ENCODE measurements at regions not wholly inside any gene's neighbourhood (a gene's known extent, or its start where the extent isn't known, plus 50 kb on each side); places are given as distances from the start of the nearest gene placed in this dataset.

DNA sequence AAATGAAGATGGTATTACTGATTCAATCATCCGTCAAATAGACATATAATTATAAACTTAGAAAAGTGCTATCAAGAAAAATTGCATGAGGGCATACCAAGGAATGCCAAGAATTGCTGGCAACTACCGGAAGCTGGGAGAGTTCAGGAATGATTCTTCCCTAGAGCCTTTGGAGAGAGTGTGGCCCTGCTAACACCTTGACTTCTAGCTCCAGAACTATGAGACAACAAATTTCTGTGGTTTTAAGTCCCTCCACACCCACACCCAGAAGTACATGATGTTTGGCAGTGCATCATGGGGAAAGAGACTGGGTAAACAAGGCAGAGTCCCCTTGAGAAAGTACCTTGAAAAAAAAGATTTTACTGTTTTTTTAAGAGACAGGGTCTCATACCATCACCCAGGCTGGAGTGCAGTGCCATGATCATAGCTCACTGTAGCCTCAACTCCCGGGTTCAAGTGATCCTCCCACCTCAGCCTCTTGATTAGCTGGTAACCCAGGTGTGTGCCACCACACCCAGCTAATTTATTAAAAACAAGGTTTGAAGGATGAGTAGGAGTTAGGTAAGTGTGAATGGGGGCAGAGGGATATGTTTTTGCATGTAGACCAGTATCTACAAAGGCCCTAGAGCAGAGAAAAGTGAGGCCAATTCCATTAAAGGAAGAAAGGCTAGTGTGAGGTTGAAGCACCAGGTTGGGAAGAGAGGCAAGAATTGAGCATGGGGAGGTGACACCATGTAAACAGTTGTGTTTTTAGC, 53.1 kb downstream of the GSX2 start:
- peak; percentile 86 for DNase-seq (ENCODE audit: low read depth)

DNA sequence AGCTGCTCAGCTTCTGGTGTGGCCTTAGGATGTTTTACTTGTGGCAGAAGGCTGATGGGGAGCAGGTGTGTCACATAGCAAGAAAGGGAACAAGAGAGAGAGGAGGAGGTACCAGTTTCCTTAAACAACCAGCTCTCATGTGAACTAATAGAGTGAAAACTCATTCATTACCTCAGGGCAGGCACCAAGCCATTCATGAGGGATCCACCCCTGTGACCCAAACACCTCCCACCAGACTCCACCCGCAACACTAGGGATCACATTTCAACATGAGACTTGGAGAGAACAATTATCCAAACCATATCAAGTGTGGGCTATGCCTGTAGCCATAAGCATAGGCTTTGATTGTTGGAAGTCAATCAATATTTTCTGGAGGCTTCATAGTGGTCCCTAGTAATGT, 56.0 kb downstream of the GSX2 start:
- no peak for DNase-seq (ENCODE audit: low read depth)

DNA sequence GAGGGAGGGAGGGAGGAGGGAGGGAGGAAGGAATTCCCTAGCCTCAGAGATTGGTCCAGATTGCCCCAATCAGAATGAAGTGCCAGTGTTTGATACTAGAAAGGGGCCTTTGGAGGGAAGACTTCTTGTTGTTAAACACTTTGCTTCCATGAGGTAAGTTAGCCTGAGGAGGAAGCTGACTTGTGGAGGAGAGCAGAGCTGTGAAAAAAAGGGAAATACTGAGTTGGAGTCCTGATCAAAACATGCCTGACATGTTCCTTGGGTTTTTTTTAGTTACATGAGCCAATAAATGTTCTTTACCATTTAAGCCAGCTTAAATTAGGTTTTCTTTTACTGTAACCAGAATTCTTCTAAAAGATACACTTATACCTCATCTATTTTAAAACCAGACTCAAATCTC, 57.6 kb downstream of the GSX2 start:
- no peak for DNase-seq (ENCODE audit: low read depth)

DNA sequence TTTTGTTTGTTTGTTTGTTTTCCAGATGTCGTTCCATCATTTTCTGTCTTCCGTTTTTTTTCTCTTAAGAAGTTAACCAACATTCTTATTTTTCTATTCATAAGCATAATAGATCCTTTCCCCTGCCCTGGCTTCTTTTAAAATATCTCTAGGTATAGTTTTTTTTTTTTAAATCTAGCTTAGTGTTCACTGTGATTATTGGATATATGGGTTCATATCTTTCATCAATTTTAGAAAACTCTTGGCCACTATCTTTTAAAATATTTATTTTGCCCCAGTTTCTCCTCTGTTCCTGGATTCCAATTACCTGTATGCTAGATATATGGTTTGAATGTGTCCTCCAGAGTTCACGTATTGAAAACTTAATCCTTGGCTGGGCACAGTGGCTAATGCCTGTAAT, 59.6 kb downstream of the GSX2 start:
- DNase-seq (ENCODE audit: low read depth): no peak

DNA sequence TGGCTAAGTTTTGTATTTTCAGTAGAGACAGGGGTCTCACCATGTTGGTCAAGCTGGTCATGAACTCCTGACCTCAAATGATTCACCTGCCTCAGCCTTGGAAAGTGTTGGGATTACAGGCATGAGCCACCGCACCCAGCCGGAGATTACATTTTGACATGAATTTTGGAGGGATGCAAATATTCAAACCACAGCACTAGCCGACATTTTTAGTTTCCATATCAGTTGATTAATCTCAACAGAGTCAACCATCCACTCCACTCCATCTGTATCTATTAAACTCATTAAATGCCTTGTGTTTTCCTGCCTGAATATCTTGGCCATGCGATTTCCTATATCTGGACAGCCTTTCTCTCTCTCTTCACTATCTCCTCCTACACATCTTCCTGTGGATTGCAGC, 64.1 kb upstream of the PDGFRA start:
- DNase-seq (ENCODE audit: low read depth): no peak

DNA sequence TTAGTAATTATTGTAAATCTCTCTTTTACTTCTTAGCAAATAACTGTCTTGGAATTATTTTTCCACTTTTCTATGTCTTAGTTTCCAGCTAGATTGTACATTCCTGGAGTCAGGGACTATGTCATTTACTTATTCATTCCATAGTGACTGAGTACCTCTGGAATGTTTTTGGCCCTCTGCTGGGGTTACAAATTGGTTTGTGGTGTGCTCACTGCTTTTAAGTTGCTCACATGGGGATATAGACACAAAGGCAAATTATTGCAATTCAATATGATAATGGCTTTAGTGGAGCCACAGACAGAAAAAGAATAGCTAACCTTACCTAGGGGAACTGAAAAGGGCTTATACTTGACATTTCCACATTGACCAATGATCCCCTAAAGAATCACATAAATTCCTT, 63.7 kb upstream of the PDGFRA start:
- DNase-seq (ENCODE audit: low read depth): peak; percentile 86

DNA sequence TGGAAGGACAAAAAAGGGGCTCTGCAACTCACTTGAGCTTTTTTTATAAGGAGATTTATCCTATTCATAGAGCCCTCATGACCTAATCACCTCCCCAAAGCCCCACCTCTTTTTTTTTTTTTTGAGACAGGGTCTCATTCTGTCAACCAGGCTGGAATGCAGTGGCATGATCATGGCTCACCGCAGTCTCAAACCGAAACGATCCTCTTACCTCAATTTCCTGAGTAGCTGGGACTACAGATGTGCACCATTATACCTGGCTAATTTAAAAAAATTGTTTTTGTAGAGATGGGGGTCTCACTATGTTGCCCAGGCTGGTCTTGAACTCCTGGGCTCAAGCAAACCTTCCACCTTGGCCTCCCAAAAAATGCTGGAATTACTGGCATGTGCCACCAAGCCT, 61.6 kb upstream of the PDGFRA start:
- no peak for DNase-seq (ENCODE audit: low read depth)

DNA sequence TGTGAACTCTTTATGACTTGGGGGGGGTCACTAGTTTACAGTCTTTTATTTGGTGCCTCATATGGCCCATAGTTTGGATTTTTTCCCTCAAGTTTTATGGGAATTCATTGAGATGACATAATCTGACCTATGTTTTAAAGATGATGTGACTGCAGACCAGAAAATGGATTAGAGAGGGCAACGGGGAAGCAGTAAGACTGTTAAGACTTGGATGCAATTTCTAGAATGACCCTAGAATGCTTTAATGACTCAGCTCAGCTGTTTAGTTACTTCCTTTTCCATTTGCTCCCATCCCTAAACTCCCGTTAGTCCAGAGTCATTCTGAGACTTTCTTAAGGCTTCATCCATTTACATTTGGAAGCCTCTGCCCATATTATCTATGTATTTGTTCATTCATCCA, 59.9 kb upstream of the PDGFRA start:
- no peak for DNase-seq (ENCODE audit: low read depth)

DNA sequence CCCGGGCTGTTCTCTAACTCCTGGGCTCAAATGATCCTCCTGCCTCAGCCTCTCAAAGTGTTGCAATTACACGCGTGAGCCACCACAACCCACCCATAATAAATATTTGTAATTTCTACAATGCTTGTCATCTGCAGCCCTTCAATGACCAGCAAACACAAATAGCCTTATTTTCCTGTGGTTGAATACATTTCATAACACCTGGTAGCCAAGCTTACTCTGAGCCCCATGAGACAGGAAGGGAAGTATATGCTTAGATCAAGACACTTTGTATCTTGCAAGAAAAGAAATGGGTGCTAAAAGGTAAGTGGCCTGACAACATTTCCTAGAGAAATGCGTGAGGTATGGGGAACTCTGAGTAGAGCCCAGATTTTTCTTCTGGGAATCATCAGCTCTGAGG, 56.9 kb upstream of the PDGFRA start:
- DNase-seq (ENCODE audit: low read depth): peak; percentile 15

DNA sequence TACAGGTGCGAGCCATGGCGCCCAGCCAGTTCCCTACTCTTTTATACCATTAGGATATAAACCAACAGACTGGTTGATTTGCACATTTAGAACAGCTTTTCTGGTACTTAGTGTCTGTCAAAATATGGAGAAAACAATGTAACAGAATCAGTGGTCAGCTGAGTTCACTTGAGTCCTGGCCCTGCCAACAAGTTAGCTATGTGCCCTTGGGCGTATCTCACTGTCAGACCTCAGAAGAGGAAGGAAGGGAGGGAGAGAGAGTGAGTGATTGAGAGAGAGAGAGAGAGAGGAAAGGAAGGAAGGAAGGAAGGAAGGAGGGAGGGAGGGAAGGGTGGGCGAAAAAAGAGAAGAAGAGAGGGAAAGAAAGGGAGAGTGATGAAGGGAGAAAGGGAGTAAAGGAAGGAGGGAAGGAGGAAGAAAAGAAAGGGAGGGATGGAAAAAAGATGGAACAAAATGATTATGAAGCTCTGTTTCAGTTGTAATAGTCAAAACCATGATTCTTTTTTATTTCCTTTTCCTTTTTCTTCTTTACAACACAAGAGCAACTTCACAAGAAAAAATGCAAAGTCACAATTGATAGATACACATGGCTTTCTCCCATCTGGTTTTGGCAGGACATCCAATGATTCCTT, 55.7 kb upstream of the PDGFRA start:
- no peak for DNase-seq (ENCODE audit: low read depth)

DNA sequence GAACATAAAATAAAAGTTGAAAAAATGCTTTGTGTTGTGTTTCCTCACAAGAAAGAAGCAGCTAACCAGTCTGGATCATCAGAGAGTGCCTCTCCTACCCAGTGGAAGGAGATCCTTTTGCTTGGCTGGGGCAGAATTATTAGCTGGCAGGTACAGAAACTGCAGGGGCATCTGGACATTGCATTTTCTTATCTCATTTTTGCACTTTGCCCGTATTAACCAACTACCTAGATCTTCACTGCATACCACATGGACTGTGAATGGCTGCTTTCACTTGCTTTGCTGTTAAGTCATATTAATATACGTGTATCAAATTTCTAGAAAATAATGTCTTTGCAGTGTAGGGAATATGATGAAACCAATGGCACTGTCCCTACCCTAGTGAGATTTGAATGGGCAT, 52.9 kb upstream of the PDGFRA start:
- no peak for DNase-seq (ENCODE audit: low read depth)
